Pancreas (tissue), 10 donors: ENCODE measurements at regions not wholly inside any gene's neighbourhood (a gene's known extent, or its start where the extent isn't known, plus 50 kb on each side); places are given as distances from the start of the nearest gene placed in this dataset.

Experiments used
- ATAC-seq, 4 donors: fragments of 200-7000 bp; cut with Tn5 transposase; one replicate each; pipeline versions ENCODE4 v1.8.0 to v1.9.1; 2020; ENCODE audit warnings: mild to moderate bottlenecking in 4 of 4, moderate library complexity in 4 of 4
- DNase-seq, 6 donors: peaks; one replicate each; pipeline ENCODE4 v3.0.0-alpha.2; 2020
- FAIRE-seq: peaks from 2 replicates; lab custom pipeline; 2012; peaks lifted over from hg19 to GRCh38; lab: Jason Lieb, UNC
- H3K27ac ChIP-seq, 4 donors: fragments of 200-600 bp; sonication (generic); 1 replicate in 3 of 4; 2 replicates in 1 of 4; pipeline versions ENCODE4 v1.5.0 to v1.8.0; 2020
- H3K27me3 ChIP-seq, 4 donors: fragments of 200-600 bp; one replicate each; pipeline ENCODE4 v1.8.0; 2021
- H3K36me3 ChIP-seq, 3 donors: fragments of 200-600 bp; sonication (generic) in 1 of 3; one replicate each; pipeline versions ENCODE4 v1.5.0 to v1.8.0; 2020 to 2021
- H3K4me1 ChIP-seq, 3 donors: fragments of 200-600 bp; one replicate each; pipeline ENCODE4 v1.8.0; 2021
- H3K4me3 ChIP-seq, 4 donors: fragments of 200-600 bp; sonication (generic) in 2 of 4; one replicate each; pipeline versions ENCODE4 v1.5.0 to v1.8.0; 2020 to 2021
- H3K9me3 ChIP-seq, 4 donors: fragments of 200-600 bp; one replicate each; pipeline ENCODE4 v1.8.0; 2021
- WGBS, 2 donors: extraction: QIAGEN DNeasy Blood & Tissue Kit; methylation state at CpG; one replicate each; pipeline ENCODE4 v1.1.7; 2013; 5-methylcytosine and 5-hydroxymethylcytosine counted together
- intact Hi-C, 3 donors: fragments of 100-400 bp; cut with DNase I; formaldehyde crosslinking; loops; one replicate each; pipeline versions ENCODE4 v1.11.1 to v1.14.2; 2022
- TF ChIP-seq, protein P1 (sequence below), 4 donors: fragments of 200-600 bp; sonication (generic) in 3 of 4; IDR thresholded peaks; one replicate each; pipeline versions ENCODE4 v1.5.0 to v1.8.0; 2021; ENCODE audit warnings: antibody characterized with exemption in 4 of 4
- donor health status: healthy with polysubstance abuse.
- donor health status: DM: no; HTN: no; CAD: no; lungs with moderate emphysema.
- donor health status: DM: no; HTN: no; CAD: no.
- donor health status: control.
- donor health status: control.
- donor health status: Bipolar disorder and iron deficiency.
- donor health status: DM: yes; HTN: yes; CAD: no.
- donor health status: DM: no; HTN: no; CAD: no.
- donor health status: DM: no; HTN: no; CAD: no.
- donor health status: DM: yes; HTN: yes; CAD: no.

DNA sequence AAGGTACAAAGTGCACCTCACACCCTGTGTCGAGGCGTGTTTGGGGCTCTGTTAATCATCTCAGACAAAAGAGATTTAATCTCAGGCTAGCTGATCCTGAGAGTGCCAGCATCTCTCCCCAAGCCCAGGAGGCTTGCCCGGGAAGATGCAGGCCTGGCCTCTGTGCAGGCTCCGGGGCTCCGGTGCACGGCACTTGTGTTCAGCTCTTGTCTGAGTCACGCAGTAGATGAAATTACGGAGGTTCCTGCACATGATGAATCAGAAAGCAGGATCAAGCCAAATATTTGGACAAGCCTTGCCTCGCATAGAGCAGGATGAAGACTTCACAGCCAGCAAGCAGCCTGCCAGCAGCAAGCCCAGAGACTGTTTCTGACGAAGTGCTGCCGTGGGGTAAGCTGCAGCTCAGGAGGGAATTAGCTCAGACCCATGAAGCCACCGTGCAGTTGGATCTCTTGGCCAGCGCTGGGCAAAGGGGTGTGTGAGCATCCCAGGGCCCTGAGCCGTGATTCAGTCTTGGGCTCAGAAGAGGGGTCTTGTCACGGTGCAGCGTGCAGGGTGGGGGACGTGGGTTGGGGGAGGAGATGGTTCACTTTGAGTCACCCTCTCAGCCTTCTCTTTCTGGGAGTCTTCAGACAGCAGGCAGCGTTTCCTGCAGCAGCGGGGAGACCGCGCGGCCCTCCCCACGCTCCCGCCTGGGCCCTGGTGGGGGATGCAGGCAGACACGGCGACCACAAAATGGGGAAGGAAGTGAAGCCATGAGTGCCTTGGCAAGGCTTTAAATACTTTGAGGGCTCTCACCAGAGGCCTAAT, 89.2 kb upstream of the MEF2A start:
- TF ChIP-seq, protein P1, sequence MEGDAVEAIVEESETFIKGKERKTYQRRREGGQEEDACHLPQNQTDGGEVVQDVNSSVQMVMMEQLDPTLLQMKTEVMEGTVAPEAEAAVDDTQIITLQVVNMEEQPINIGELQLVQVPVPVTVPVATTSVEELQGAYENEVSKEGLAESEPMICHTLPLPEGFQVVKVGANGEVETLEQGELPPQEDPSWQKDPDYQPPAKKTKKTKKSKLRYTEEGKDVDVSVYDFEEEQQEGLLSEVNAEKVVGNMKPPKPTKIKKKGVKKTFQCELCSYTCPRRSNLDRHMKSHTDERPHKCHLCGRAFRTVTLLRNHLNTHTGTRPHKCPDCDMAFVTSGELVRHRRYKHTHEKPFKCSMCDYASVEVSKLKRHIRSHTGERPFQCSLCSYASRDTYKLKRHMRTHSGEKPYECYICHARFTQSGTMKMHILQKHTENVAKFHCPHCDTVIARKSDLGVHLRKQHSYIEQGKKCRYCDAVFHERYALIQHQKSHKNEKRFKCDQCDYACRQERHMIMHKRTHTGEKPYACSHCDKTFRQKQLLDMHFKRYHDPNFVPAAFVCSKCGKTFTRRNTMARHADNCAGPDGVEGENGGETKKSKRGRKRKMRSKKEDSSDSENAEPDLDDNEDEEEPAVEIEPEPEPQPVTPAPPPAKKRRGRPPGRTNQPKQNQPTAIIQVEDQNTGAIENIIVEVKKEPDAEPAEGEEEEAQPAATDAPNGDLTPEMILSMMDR (IDR thresholded peaks at IDR 0.05) = no peak
- no peaks in the 10 kb centered on the region for H3K36me3 ChIP-seq
- FAIRE-seq (no peak), ATAC-seq (peak in 3 of 4 donors; percentile 57 to 70 (median 64)), DNase-seq (peak in 1 of 6 donors; percentile 51)
- no peaks in the 10 kb centered on the region for H3K27me3 ChIP-seq
- intact Hi-C loops = no loop called here
- H3K4me1 ChIP-seq = peaks cover 0 to 9% (median 0%) of the 10 kb centered on the region in 3 donors
- H3K27ac ChIP-seq = peak overlapping the region in 2 of 4 donors; percentile 17 to 23
- 75 to 77% methylated on average over 26 of the region's 26 CpGs for WGBS, 2 donors
- no peaks in the 10 kb centered on the region for H3K9me3 ChIP-seq
- H3K4me3 ChIP-seq = no peak overlapping the region

DNA sequence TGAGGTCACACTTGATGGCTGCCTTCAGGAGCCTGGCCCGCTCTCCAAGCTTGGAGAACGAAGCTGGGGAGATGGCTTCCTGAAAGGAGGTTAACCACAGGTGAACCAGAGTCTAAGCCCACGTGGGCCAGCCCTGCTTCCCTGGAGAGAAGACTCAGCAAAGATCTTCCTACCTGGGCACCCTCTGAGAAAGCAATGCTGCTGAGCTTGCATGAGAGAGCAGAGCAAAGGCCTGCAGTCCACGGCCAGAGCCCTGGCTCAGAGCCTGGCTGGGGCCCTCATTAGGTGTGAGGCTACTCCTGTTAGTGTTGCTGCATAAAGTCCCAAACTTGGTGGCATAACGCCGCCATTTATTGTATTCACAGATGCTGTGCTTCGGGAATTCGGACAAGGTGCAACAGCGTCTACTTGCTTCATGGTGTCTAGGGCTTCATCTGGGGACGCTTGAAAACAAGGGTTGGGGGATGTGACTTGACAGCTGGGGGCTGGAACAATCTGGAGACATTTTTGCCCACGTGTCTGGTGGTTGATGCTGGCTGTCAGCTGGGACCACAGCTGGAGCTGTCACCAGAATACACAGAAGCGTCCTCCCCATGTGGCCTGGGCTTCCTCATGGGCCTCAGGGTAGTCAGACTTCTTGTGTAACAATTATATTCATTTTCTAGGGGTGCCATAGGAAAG, 87.9 kb upstream of the MEF2A start:
- TF ChIP-seq, protein P1 (IDR thresholded peaks at IDR 0.05) = no peak
- intact Hi-C loops = no loop called here
- Histone ChIP-seq H3K27ac (no peak overlapping the region), H3K27me3 (no peaks in the 10 kb centered on the region), H3K4me1 (no peaks in the 10 kb centered on the region), H3K4me3 (no peak overlapping the region), H3K36me3 (no peaks in the 10 kb centered on the region), H3K9me3 (no peaks in the 10 kb centered on the region)
- ATAC-seq (no peak), FAIRE-seq (no peak), DNase-seq (no peak)
- WGBS, 2 donors = 84 to 89% methylated on average over 12 of the region's 12 CpGs

DNA sequence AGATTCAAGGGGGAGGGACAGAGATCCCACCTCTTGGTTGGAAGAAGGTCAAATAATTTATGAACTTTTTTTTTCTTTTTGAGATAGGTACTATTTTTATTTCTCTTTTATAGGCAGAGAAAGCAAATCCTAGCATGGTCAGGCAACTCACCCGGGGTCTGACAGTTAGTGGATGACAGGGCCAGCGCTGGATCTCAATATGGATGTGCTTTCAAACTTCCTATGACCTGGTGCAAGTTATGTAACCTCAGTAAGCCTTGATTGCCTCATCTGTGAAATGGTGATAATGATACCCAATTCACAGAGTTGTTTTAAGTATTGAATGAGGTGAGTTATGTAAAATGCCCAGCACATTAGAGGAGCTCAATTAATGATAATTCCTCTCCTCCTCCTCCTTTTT, 86.8 kb upstream of the MEF2A start:
- Histone ChIP-seq H3K4me1 (no peaks in the 10 kb centered on the region), H3K27ac (no peak overlapping the region), H3K4me3 (no peak overlapping the region), H3K9me3 (no peaks in the 10 kb centered on the region), H3K27me3 (no peaks in the 10 kb centered on the region), H3K36me3 (no peaks in the 10 kb centered on the region)
- intact Hi-C loops = no loop called here
- WGBS, 2 donors = 89 to 98% methylated on average over 2 of the region's 2 CpGs
- FAIRE-seq (no peak), ATAC-seq (no peak), DNase-seq (no peak)
- TF ChIP-seq, protein P1 (IDR thresholded peaks at IDR 0.05) = no peak

DNA sequence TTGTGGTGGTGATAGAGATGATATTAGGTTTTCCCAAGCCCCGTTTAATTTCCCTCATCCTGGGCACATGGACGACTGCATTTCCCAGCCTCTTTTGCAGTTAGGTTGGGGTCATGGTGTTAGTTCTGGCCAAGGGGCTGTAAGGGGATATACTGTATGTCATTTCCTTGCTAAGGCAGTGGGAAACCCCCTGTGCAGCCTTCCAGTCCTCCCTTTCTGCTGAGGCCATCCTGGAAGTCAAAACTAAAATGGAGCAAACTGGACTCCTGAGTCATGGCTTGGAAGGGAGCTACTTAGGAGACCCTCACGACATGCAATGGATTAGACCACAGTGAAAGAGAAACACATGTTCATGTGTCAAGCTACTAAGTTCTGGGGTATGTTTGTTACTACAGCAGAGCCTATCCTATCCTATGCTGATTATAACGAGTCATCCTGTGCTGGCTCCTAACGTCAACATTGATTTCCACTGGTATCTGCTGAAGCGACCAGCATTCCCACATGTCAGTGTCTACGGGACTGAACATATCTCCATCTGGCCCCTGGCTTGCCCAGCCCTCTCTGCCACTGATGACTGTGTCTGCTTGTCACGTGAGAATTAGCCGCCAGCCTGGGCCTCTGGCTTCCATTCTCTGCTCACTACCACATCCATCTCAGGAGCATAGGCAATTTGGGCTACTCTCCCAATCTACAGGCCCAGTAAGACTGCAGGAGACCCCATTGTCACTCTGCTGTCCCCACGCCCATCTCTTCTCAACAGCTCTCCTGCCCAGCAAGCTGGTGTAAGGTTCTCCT, 85.6 kb upstream of the MEF2A start:
- Histone ChIP-seq H3K36me3 (no peaks in the 10 kb centered on the region), H3K27me3 (no peaks in the 10 kb centered on the region), H3K27ac (no peak overlapping the region), H3K4me1 (no peaks in the 10 kb centered on the region), H3K4me3 (no peak overlapping the region), H3K9me3 (no peaks in the 10 kb centered on the region)
- ATAC-seq (no peak), DNase-seq (no peak), FAIRE-seq (no peak)
- TF ChIP-seq, protein P1 (IDR thresholded peaks at IDR 0.05) = no peak
- intact Hi-C loops = no loop called here
- WGBS, 2 donors = 81 to 85% methylated on average over 10 of the region's 10 CpGs
